Uterus (tissue), 3 donors: ENCODE measurements at regions not wholly inside any gene's neighbourhood (a gene's known extent, or its start where the extent isn't known, plus 50 kb on each side); places are given as distances from the start of the nearest gene placed in this dataset.

ENCODE experiments used
- DNase-seq, 2 donors: peaks; one replicate each; pipeline ENCODE4 v3.0.0-alpha.2; 2019 to 2020
- H3K27ac ChIP-seq, 2 donors: fragments of 200-600 bp; sonication (generic); 1 replicate in 1 of 2; 2 replicates in 1 of 2; pipeline ENCODE4 v1.5.1; 2016 to 2018
- H3K27me3 ChIP-seq, 2 donors: fragments of 200-600 bp; sonication (generic); one replicate each; pipeline ENCODE4 v1.5.1; 2018 to 2019; ENCODE audit warnings: control low read depth in 1 of 2
- H3K36me3 ChIP-seq, 2 donors: fragments of 200-600 bp; sonication (generic); one replicate each; pipeline ENCODE4 v1.5.1; 2019; ENCODE audit warnings: control low read depth in 1 of 2
- H3K4me1 ChIP-seq, 2 donors: fragments of 200-600 bp; sonication (generic); one replicate each; pipeline ENCODE4 v1.5.1; 2018 to 2019; ENCODE audit warnings: control low read depth in 1 of 2
- H3K4me3 ChIP-seq, 2 donors: fragments of 200-600 bp; sonication (generic); 1 replicate in 1 of 2; 2 replicates in 1 of 2; pipeline ENCODE4 v1.5.1; 2018 to 2019; ENCODE audit warnings: mild to moderate bottlenecking in 1 of 2
- H3K9me3 ChIP-seq, 2 donors: fragments of 200-600 bp; sonication (generic); one replicate each; pipeline ENCODE4 v1.5.1; 2019; ENCODE audit warnings: control low read depth in 1 of 2
- POLR2A ChIP-seq, 2 donors: fragments of 450-650 bp; IDR thresholded peaks; one replicate each; pipeline ENCODE4 v1.6.1; 2016; ENCODE audit warnings: antibody characterized with exemption in 2 of 2, mild to moderate bottlenecking in 1 of 2, moderate library complexity in 1 of 2
- intact Hi-C: fragments of 100-400 bp; cut with DNase I; formaldehyde crosslinking; loops from one replicate; pipeline ENCODE4 v1.15.1; 2023; ENCODE audit warnings: low total_unique reads
- TF ChIP-seq, protein P1 (sequence below), 4 experiments: fragments of 200-600 bp in 2 of 4; fragments of 450-650 bp in 2 of 4; sonication (generic) in 2 of 4; IDR thresholded peaks; one replicate each; pipeline ENCODE4 v1.5.1; 2016 to 2019; ENCODE audit warnings: antibody characterized with exemption in 4 of 4, mild to moderate bottlenecking in 2 of 4, moderate library complexity in 1 of 4
- donor health status: DM: yes; HTN: yes; CAD: no.

GRCh38 chr9:79798450-79798849 lies 226.7 kb downstream of the TLE4 start:
- H3K36me3 ChIP-seq: no peaks in the 10 kb centered on the region
- no peaks in the 10 kb centered on the region for H3K4me1 ChIP-seq
- no peaks in the 10 kb centered on the region for H3K27me3 ChIP-seq
- H3K4me3 ChIP-seq: no peak overlapping the region
- no peak overlapping the region for H3K27ac ChIP-seq
- intact Hi-C loops: no loop called here
- H3K9me3 ChIP-seq: no peaks in the 10 kb centered on the region
- no peak for DNase-seq
- no peak for TF ChIP-seq POLR2A (IDR thresholded peaks at IDR 0.05)
- TF ChIP-seq, protein P1, sequence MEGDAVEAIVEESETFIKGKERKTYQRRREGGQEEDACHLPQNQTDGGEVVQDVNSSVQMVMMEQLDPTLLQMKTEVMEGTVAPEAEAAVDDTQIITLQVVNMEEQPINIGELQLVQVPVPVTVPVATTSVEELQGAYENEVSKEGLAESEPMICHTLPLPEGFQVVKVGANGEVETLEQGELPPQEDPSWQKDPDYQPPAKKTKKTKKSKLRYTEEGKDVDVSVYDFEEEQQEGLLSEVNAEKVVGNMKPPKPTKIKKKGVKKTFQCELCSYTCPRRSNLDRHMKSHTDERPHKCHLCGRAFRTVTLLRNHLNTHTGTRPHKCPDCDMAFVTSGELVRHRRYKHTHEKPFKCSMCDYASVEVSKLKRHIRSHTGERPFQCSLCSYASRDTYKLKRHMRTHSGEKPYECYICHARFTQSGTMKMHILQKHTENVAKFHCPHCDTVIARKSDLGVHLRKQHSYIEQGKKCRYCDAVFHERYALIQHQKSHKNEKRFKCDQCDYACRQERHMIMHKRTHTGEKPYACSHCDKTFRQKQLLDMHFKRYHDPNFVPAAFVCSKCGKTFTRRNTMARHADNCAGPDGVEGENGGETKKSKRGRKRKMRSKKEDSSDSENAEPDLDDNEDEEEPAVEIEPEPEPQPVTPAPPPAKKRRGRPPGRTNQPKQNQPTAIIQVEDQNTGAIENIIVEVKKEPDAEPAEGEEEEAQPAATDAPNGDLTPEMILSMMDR (IDR thresholded peaks at IDR 0.05): no peak

DNA sequence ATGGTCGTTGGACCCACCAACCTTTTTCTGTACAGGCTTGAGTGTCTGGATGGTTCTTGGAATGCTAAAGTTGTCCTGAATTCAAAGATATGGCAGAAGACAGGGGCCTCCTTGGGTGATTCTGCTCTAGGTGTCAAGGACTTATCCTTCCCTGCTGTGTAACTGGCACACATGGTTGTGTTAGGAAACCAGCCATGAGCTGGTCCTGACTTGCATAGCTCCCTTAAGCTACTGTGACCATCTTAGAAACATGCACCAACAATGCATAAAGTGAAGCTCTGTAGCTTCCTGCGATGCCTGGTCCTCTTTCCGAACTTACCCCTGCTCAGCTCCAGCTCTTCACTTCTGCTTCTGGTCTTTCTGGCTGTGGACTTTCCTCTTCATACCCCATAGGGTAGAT lies 224.6 kb downstream of the TLE4 start:
- intact Hi-C loops: no loop called here
- no peaks in the 10 kb centered on the region for H3K4me1 ChIP-seq
- TF ChIP-seq POLR2A (IDR thresholded peaks at IDR 0.05): no peak
- TF ChIP-seq, protein P1 (IDR thresholded peaks at IDR 0.05): no peak

GRCh38 chr9:79788662-79789061 lies 216.9 kb downstream of the TLE4 start:
- Histone ChIP-seq H3K27me3 (no peaks in the 10 kb centered on the region), H3K4me1 (no peaks in the 10 kb centered on the region), H3K27ac (no peak overlapping the region), H3K36me3 (no peaks in the 10 kb centered on the region), H3K4me3 (no peak overlapping the region), H3K9me3 (no peaks in the 10 kb centered on the region)
- DNase-seq: no peak
- TF ChIP-seq, protein P1 (IDR thresholded peaks at IDR 0.05): no peak
- TF ChIP-seq POLR2A (IDR thresholded peaks at IDR 0.05): no peak
- intact Hi-C loops: no loop called here

More for the DNA sequence above, 224.6 kb downstream of the TLE4 start:
- no peaks in the 10 kb centered on the region for H3K27me3 ChIP-seq
- H3K27ac ChIP-seq: no peak overlapping the region
- no peaks in the 10 kb centered on the region for H3K9me3 ChIP-seq
- DNase-seq: no peak
- no peaks in the 10 kb centered on the region for H3K36me3 ChIP-seq
- H3K4me3 ChIP-seq: no peak overlapping the region

GRCh38 chr9:79781263-79781662 lies 209.5 kb downstream of the TLE4 start:
- no peaks in the 10 kb centered on the region for H3K9me3 ChIP-seq
- no peaks in the 10 kb centered on the region for H3K36me3 ChIP-seq
- H3K27ac ChIP-seq: no peak overlapping the region
- H3K4me3 ChIP-seq: no peak overlapping the region
- no peaks in the 10 kb centered on the region for H3K4me1 ChIP-seq
- intact Hi-C loops: no loop called here
- no peak for TF ChIP-seq POLR2A (IDR thresholded peaks at IDR 0.05)
- TF ChIP-seq, protein P1 (IDR thresholded peaks at IDR 0.05): no peak
- no peak for DNase-seq
- no peaks in the 10 kb centered on the region for H3K27me3 ChIP-seq

GRCh38 chr9:79780559-79780958 lies 208.8 kb downstream of the TLE4 start:
- H3K9me3 ChIP-seq: no peaks in the 10 kb centered on the region
- intact Hi-C loops: no loop called here
- no peak for DNase-seq
- no peak overlapping the region for H3K27ac ChIP-seq
- TF ChIP-seq, protein P1 (IDR thresholded peaks at IDR 0.05): no peak
- TF ChIP-seq POLR2A (IDR thresholded peaks at IDR 0.05): no peak
- H3K27me3 ChIP-seq: no peaks in the 10 kb centered on the region
- no peaks in the 10 kb centered on the region for H3K36me3 ChIP-seq
- no peaks in the 10 kb centered on the region for H3K4me1 ChIP-seq
- H3K4me3 ChIP-seq: no peak overlapping the region
